Endothelial cell (in vitro differentiated cells): ENCODE measurements at regions not wholly inside any gene's neighbourhood (a gene's known extent, or its start where the extent isn't known, plus 50 kb on each side); places are given as distances from the start of the nearest gene placed in this dataset.

ENCODE experiments used
- DNase-seq: peaks from one replicate; pipeline ENCODE4 v3.0.0; 2021; ENCODE audit warnings: low spot score
- H3K27ac Mint-ChIP-seq: one replicate; pipeline ENCODE4 v1.8.0; 2021; ENCODE audit warnings: mixed read lengths, inconsistent platforms; ENCODE audit not compliant: unreplicated experiment
- H3K27me3 Mint-ChIP-seq: one replicate; pipeline ENCODE4 v1.8.0; 2021; ENCODE audit warnings: mild to moderate bottlenecking, moderate library complexity, mixed read lengths, inconsistent platforms; ENCODE audit not compliant: unreplicated experiment
- H3K36me3 Mint-ChIP-seq: one replicate; pipeline ENCODE4 v1.8.0; 2021; ENCODE audit warnings: mild to moderate bottlenecking, low read depth, mixed read lengths, inconsistent platforms; ENCODE audit not compliant: unreplicated experiment
- H3K4me1 Mint-ChIP-seq: one replicate; pipeline ENCODE4 v1.8.0; 2021; ENCODE audit warnings: mild to moderate bottlenecking, mixed read lengths, inconsistent platforms; ENCODE audit not compliant: unreplicated experiment
- H3K4me3 Mint-ChIP-seq: one replicate; pipeline ENCODE4 v1.8.0; 2021; ENCODE audit warnings: mild to moderate bottlenecking, mixed read lengths, inconsistent platforms; ENCODE audit not compliant: unreplicated experiment
- H3K9me3 Mint-ChIP-seq: one replicate; pipeline ENCODE4 v1.8.0; 2021; ENCODE audit warnings: mixed read lengths, inconsistent platforms; ENCODE audit not compliant: unreplicated experiment
- TF ChIP-seq, protein P1 (sequence below): fragments of 200-600 bp; sonication (generic); IDR thresholded peaks from one replicate; pipeline ENCODE4 v1.5.0; 2021; ENCODE audit warnings: antibody characterized with exemption; ENCODE audit not compliant: unreplicated experiment

DNA sequence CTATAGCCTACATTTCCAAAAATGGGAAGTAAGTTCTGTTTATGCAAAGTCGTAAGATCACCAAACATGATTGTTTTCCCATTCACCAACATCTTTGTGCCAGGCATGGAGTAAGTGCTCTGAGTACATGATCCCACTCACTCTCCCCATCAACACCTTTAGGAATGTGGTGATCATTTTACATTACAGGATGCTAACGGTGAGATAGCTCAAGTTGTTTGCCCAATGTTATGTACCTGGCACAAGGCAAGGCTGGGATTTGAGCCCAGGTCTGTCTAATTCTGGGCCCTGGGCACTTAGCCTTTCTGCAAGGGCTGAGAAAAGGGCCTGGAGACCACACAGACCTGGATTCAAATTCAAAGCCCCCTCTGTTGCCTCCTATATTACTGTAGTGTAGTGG, 581.7 kb upstream of the CFAP20DC start:
- Mint-ChIP-seq H3K36me3 (no peaks in the 10 kb centered on the region), H3K4me1 (peaks cover 9% of the 10 kb centered on the region), H3K27ac (no peak overlapping the region), H3K9me3 (no peaks in the 10 kb centered on the region), H3K27me3 (no peaks in the 10 kb centered on the region), H3K4me3 (no peak overlapping the region)
- DNase-seq, result no peak
- TF ChIP-seq, protein P1, sequence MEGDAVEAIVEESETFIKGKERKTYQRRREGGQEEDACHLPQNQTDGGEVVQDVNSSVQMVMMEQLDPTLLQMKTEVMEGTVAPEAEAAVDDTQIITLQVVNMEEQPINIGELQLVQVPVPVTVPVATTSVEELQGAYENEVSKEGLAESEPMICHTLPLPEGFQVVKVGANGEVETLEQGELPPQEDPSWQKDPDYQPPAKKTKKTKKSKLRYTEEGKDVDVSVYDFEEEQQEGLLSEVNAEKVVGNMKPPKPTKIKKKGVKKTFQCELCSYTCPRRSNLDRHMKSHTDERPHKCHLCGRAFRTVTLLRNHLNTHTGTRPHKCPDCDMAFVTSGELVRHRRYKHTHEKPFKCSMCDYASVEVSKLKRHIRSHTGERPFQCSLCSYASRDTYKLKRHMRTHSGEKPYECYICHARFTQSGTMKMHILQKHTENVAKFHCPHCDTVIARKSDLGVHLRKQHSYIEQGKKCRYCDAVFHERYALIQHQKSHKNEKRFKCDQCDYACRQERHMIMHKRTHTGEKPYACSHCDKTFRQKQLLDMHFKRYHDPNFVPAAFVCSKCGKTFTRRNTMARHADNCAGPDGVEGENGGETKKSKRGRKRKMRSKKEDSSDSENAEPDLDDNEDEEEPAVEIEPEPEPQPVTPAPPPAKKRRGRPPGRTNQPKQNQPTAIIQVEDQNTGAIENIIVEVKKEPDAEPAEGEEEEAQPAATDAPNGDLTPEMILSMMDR, result no peak

DNA sequence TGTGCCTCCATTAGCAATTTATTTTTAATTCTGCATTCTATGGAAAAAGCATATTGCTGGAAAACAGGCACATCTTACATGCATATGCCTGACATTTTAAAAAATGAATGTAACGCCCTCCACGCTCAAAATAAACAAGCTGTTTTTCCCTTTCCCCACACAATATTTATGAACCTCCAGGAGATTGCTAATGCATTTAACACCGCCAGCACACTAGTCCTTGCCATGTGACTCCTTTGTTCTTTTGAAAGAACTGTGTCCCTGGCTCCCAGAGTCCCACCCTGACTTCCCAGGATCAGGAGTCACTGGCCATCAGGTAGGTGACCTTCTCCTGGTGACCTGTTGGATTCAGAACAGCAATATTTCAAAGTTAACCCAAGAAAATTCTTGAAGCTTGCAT, 571.2 kb upstream of the CFAP20DC start:
- H3K4me1 Mint-ChIP-seq, result no peaks in the 10 kb centered on the region
- no peaks in the 10 kb centered on the region for H3K27me3 Mint-ChIP-seq
- TF ChIP-seq, protein P1, result no peak
- H3K9me3 Mint-ChIP-seq, result no peaks in the 10 kb centered on the region
- H3K4me3 Mint-ChIP-seq, result no peak overlapping the region
- no peak for DNase-seq
- no peaks in the 10 kb centered on the region for H3K36me3 Mint-ChIP-seq
- H3K27ac Mint-ChIP-seq, result no peak overlapping the region

DNA sequence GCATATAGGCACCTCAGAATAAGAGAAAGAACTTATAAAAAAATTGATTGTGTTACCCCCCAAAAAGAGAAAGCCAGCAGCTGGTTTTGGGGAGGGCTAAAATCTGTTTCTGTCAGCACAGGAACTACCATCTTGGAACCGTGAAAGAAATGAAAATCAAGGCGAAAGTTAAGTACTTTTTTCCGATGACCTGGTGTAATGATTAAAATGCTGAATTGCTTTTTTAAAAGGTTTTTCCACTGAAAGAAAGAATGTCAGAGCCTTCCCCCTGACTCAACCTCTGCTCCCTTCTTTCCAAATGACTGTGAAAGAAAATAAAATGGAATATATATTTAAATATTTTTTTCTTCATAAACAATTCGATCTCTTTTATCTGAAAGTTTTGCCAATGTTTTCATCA, 570.5 kb upstream of the CFAP20DC start:
- Mint-ChIP-seq H3K9me3 (no peaks in the 10 kb centered on the region), H3K27ac (no peak overlapping the region), H3K36me3 (no peaks in the 10 kb centered on the region), H3K4me3 (no peak overlapping the region), H3K4me1 (no peaks in the 10 kb centered on the region), H3K27me3 (no peaks in the 10 kb centered on the region)
- TF ChIP-seq, protein P1, result no peak
- no peak for DNase-seq

DNA sequence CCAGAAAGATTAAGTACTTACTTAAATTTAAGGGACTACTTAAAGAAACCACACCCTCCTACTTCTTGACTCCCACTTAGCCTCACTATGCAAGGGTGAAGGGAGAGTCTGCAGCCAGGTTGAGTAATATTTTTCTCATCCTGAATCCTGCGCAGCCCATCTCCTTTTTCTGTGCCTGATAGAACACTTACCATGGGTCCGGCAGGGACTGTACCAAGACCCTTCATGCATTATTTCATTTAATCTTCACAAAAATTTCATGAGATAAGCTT, 562.6 kb upstream of the CFAP20DC start:
- no peaks in the 10 kb centered on the region for H3K36me3 Mint-ChIP-seq
- H3K27me3 Mint-ChIP-seq, result no peaks in the 10 kb centered on the region
- H3K4me1 Mint-ChIP-seq, result no peaks in the 10 kb centered on the region
- TF ChIP-seq, protein P1, result no peak
- no peak overlapping the region for H3K4me3 Mint-ChIP-seq
- DNase-seq, result no peak
- H3K27ac Mint-ChIP-seq, result no peak overlapping the region
- H3K9me3 Mint-ChIP-seq, result no peaks in the 10 kb centered on the region

DNA sequence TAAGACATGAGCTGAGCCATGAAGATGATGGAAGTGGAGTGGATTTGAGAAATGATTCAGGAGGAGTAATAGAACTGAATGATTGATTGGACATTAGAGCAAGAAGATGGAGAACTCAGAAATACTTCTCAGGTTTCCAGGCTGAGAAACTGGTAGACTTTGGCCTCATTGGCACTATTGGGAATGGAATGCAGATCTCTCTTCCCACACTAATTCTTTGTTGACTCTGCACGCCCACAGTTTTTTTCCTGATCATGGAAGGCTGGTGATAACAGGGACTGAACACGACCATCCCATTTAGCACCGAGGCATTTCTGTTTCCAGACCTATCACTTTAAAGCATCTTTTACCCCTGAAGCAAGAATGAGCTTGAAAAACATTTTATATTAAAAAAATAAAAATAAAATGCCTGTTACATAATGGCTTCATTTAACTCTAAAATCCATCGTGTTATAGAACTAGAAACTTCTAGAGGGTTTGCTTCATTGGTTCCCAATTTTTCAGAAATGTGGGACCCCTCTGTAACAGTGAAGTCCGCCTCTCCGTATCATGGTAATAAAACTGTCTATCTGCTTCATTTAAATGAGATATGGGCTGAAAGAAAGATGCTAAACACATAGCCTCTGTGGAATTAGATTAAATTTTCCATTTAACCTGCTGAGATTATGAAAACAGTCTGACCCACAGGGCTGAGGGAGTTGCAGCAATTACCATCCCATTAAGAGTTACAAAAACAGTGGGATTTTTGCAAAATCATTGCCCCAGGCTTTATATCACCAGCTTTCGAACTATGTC, 562.0 kb upstream of the CFAP20DC start:
- DNase-seq, result no peak
- TF ChIP-seq, protein P1, result no peak
- Mint-ChIP-seq H3K27me3 (no peaks in the 10 kb centered on the region), H3K4me3 (no peak overlapping the region), H3K9me3 (no peaks in the 10 kb centered on the region), H3K4me1 (no peaks in the 10 kb centered on the region), H3K36me3 (no peaks in the 10 kb centered on the region), H3K27ac (no peak overlapping the region)
